Smooth muscle cell (in vitro differentiated cells): ENCODE measurements at regions not wholly inside any gene's neighbourhood (a gene's known extent, or its start where the extent isn't known, plus 50 kb on each side); places are given as distances from the start of the nearest gene placed in this dataset.

ENCODE experiments used
- DNase-seq: peaks from one replicate; lab custom pipeline; 2025; ENCODE audit not compliant: unreplicated experiment; lab: John Stamatoyannopoulos, UW
- H2AFZ ChIP-seq: fragments of 200-600 bp; sonication (generic); 2 replicates; pipeline ENCODE4 v1.6.0; 2016; ENCODE audit warnings: antibody characterized with exemption, low read depth, mild to moderate bottlenecking
- H3F3A ChIP-seq: fragments of 200-600 bp; sonication (generic); 2 replicates; pipeline ENCODE4 v1.6.0; 2017; ENCODE audit warnings: antibody characterized with exemption, low read depth
- H3K27ac ChIP-seq: fragments of 200-600 bp; sonication (generic); 2 replicates; pipeline ENCODE4 v1.5.1; 2016; ENCODE audit warnings: low read depth, mild to moderate bottlenecking
- H3K27me3 ChIP-seq: fragments of 200-600 bp; sonication (generic); 2 replicates; pipeline ENCODE4 v1.6.1; 2016; ENCODE audit warnings: low read depth, mild to moderate bottlenecking
- H3K36me3 ChIP-seq: fragments of 200-600 bp; sonication (generic); 2 replicates; pipeline ENCODE4 v1.5.1; 2016; ENCODE audit warnings: low read depth
- H3K4me1 ChIP-seq: fragments of 200-600 bp; sonication (generic); 2 replicates; pipeline ENCODE4 v1.5.1; 2016; ENCODE audit warnings: low read depth
- H3K4me2 ChIP-seq: fragments of 200-600 bp; sonication (generic); 2 replicates; pipeline ENCODE4 v1.6.0; 2016; ENCODE audit warnings: mild to moderate bottlenecking
- H3K4me3 ChIP-seq: fragments of 200-600 bp; sonication (generic); 2 replicates; pipeline ENCODE4 v1.5.1; 2016; ENCODE audit warnings: mild to moderate bottlenecking
- H3K79me2 ChIP-seq: fragments of 200-600 bp; sonication (generic); 2 replicates; pipeline ENCODE4 v1.6.0; 2016; ENCODE audit warnings: low read depth, mild to moderate bottlenecking
- H3K9ac ChIP-seq: fragments of 200-600 bp; sonication (generic); 2 replicates; pipeline ENCODE4 v1.6.0; 2016; ENCODE audit warnings: low read depth
- H3K9me3 ChIP-seq: fragments of 200-600 bp; sonication (generic); replicated peaks from 2 replicates; pipeline ENCODE4 v1.5.1; 2016; ENCODE audit warnings: low read depth
- H4K20me1 ChIP-seq: fragments of 200-600 bp; sonication (generic); 2 replicates; pipeline ENCODE4 v1.6.0; 2016; ENCODE audit warnings: low read depth
- CTCF ChIP-seq: fragments of 200-600 bp; sonication (generic); IDR thresholded peaks from 2 replicates; pipeline ENCODE4 v1.5.1; 2017; ENCODE audit warnings: borderline replicate concordance, mild to moderate bottlenecking, antibody characterized with exemption; ENCODE audit not compliant: insufficient read depth, poor library complexity, severe bottlenecking
- WGBS: methylation state at CpG from one replicate; pipeline ENCODE4 v1.1.7; 2016; ENCODE audit warnings: low lambda C conversion rate; 5-methylcytosine and 5-hydroxymethylcytosine counted together

GRCh38 chr16:63614429-63614828 lies 1507.4 kb downstream of the CDH11 start:
- DNase-seq, result no peak
- Histone ChIP-seq H3K9ac (no peak overlapping the region), H2AFZ (no peak overlapping the region), H4K20me1 (no peaks in the 10 kb centered on the region), H3K4me3 (no peak overlapping the region), H3K4me2 (no peak overlapping the region), H3K9me3 (no peaks in the 10 kb centered on the region), H3K36me3 (no peaks in the 10 kb centered on the region), H3F3A (no peaks in the 10 kb centered on the region), H3K4me1 (peaks cover 16% of the 10 kb centered on the region), H3K27ac (no peak overlapping the region), H3K27me3 (no peaks in the 10 kb centered on the region), H3K79me2 (no peaks in the 10 kb centered on the region)
- WGBS, result 85% methylated on average over 3 of the region's 3 CpGs
- TF ChIP-seq CTCF, result no peak

- 46% methylated on average over 1 of the region's 1 CpG for WGBS
Measured at GRCh38 chr16:63613701-63614100, 1508.2 kb downstream of the CDH11 start.

GRCh38 chr16:63612462-63613227 lies 1509.2 kb downstream of the CDH11 start:
- no peak for DNase-seq
- Histone ChIP-seq H3K4me3 (no peak overlapping the region), H3K79me2 (no peaks in the 10 kb centered on the region), H3K36me3 (no peaks in the 10 kb centered on the region), H3K9ac (no peak overlapping the region), H3F3A (no peaks in the 10 kb centered on the region), H3K4me2 (no peak overlapping the region), H3K27me3 (no peaks in the 10 kb centered on the region), H3K27ac (no peak overlapping the region), H2AFZ (no peak overlapping the region), H4K20me1 (no peaks in the 10 kb centered on the region), H3K4me1 (peaks cover 16% of the 10 kb centered on the region), H3K9me3 (no peaks in the 10 kb centered on the region)
- 79% methylated on average over 4 of the region's 4 CpGs for WGBS
- TF ChIP-seq CTCF, result no peak

More at GRCh38 chr16:63613701-63614100, 1508.2 kb downstream of the CDH11 start:
- no peak overlapping the region for H2AFZ ChIP-seq
- H3K4me1 ChIP-seq, result peaks cover 16% of the 10 kb centered on the region
- DNase-seq, result no peak
- H3K9ac ChIP-seq, result no peak overlapping the region
- H3K4me3 ChIP-seq, result no peak overlapping the region
- no peak overlapping the region for H3K4me2 ChIP-seq
- H3K36me3 ChIP-seq, result no peaks in the 10 kb centered on the region
- H3K79me2 ChIP-seq, result no peaks in the 10 kb centered on the region
- H4K20me1 ChIP-seq, result no peaks in the 10 kb centered on the region
- TF ChIP-seq CTCF, result no peak
- no peaks in the 10 kb centered on the region for H3K9me3 ChIP-seq
- H3F3A ChIP-seq, result no peaks in the 10 kb centered on the region
- no peak overlapping the region for H3K27ac ChIP-seq
- no peaks in the 10 kb centered on the region for H3K27me3 ChIP-seq

GRCh38 chr16:63606778-63607177 lies 1515.1 kb downstream of the CDH11 start:
- Histone ChIP-seq H3K36me3 (no peaks in the 10 kb centered on the region), H3K4me2 (no peak overlapping the region), H3K79me2 (no peaks in the 10 kb centered on the region), H3F3A (no peaks in the 10 kb centered on the region), H3K9me3 (no peaks in the 10 kb centered on the region), H3K9ac (no peak overlapping the region), H3K4me1 (peaks cover 2% of the 10 kb centered on the region), H3K27ac (no peak overlapping the region), H4K20me1 (no peaks in the 10 kb centered on the region), H3K4me3 (no peak overlapping the region), H2AFZ (no peak overlapping the region), H3K27me3 (peaks cover 5% of the 10 kb centered on the region)
- 78% methylated on average over 1 of the region's 1 CpG for WGBS
- no peak for TF ChIP-seq CTCF
- DNase-seq, result no peak
